Lower lobe of right lung (tissue), 2 donors: ENCODE measurements at regions not wholly inside any gene's neighbourhood (a gene's known extent, or its start where the extent isn't known, plus 50 kb on each side); places are given as distances from the start of the nearest gene placed in this dataset.
"Not testable (repeated sequence)": the region's sequence is repeated elsewhere in the genome, so short reads cannot be mapped to it uniquely, and the experiment has no call there.

Experiments used
- ATAC-seq, 2 donors: fragments of 200-7000 bp; cut with Tn5 transposase; one replicate each; pipeline ENCODE4 v1.9.1; 2020 to 2022; ENCODE audit warnings: mild to moderate bottlenecking in 2 of 2, moderate library complexity in 2 of 2
- DNase-seq: peaks from one replicate; pipeline ENCODE4 v3.0.0-alpha.2; 2020
- H3K27ac ChIP-seq: fragments of 200-600 bp; one replicate; pipeline ENCODE4 v1.8.0; 2022
- H3K27me3 ChIP-seq: fragments of 200-600 bp; one replicate; pipeline ENCODE4 v1.8.0; 2022; ENCODE audit warnings: low read depth
- H3K36me3 ChIP-seq: fragments of 200-600 bp; one replicate; pipeline ENCODE4 v1.8.0; 2022; ENCODE audit warnings: mild to moderate bottlenecking
- H3K4me1 ChIP-seq: fragments of 200-600 bp; one replicate; pipeline ENCODE4 v1.8.0; 2022
- H3K4me3 ChIP-seq: fragments of 200-600 bp; one replicate; pipeline ENCODE4 v1.8.0; 2022; ENCODE audit warnings: mild to moderate bottlenecking
- H3K9me3 ChIP-seq: fragments of 200-600 bp; one replicate; pipeline ENCODE4 v1.8.0; 2022
- intact Hi-C: fragments of 100-400 bp; cut with DNase I; formaldehyde crosslinking; loops from one replicate; pipeline ENCODE4 v1.11.0; 2022
- TF ChIP-seq, protein P1 (sequence below): fragments of 200-600 bp; IDR thresholded peaks from one replicate; pipeline ENCODE4 v1.8.0; 2022; ENCODE audit warnings: antibody characterized with exemption, mild to moderate bottlenecking
- donor health status: DM: no; HTN: yes; CAD: no; lungs with severe emphysema.

DNA sequence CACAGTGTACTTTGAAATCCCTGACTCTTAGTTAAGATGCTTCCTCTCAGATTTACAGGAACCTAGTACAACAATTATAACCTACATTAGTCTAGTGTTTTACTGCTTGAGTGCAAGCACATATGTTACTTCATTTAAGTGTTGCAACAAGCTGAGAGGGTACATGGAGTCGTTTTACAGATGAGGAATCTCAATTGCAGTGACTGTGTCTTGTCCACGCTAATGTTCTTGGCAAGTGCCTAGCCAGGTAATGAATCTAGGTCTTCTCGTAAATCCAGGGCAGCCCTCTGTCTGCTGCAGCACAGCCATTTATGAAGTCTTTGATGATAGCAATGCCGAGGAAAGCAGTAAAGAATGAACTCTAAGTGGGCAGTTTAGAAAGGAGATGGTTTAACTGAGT lies 384.4 kb upstream of the ARPP21 start:
- Histone ChIP-seq H3K36me3 (no peaks in the 10 kb centered on the region), H3K4me3 (no peak overlapping the region), H3K9me3 (no peaks in the 10 kb centered on the region), H3K27ac (no peak overlapping the region), H3K27me3 (no peaks in the 10 kb centered on the region), H3K4me1 (no peaks in the 10 kb centered on the region)
- TF ChIP-seq, protein P1, sequence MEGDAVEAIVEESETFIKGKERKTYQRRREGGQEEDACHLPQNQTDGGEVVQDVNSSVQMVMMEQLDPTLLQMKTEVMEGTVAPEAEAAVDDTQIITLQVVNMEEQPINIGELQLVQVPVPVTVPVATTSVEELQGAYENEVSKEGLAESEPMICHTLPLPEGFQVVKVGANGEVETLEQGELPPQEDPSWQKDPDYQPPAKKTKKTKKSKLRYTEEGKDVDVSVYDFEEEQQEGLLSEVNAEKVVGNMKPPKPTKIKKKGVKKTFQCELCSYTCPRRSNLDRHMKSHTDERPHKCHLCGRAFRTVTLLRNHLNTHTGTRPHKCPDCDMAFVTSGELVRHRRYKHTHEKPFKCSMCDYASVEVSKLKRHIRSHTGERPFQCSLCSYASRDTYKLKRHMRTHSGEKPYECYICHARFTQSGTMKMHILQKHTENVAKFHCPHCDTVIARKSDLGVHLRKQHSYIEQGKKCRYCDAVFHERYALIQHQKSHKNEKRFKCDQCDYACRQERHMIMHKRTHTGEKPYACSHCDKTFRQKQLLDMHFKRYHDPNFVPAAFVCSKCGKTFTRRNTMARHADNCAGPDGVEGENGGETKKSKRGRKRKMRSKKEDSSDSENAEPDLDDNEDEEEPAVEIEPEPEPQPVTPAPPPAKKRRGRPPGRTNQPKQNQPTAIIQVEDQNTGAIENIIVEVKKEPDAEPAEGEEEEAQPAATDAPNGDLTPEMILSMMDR = no peak
- no peak for DNase-seq
- no peak for ATAC-seq
- intact Hi-C loops = no loop called here

DNA sequence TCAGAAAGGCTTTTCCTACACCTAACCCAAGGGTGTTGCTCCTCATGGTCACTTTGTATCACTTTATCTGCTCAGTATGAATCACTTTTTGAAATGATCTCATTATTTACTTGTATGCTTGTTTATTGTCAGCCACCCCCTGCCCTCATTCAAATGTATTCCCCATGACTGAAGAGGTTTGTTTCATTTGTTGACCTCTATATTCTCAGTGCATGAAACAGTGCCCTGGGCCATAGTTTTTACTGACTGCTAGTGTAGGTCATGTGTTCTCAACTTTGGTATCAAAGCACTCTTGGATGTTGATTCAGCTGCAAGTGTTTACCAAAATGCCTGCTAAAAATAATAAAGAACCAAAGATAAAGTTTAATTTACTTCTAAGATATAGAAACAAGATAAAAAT lies 381.7 kb upstream of the ARPP21 start:
- no peak overlapping the region for H3K27ac ChIP-seq
- no peaks in the 10 kb centered on the region for H3K4me1 ChIP-seq
- ATAC-seq (no peak), DNase-seq (no peak)
- intact Hi-C loops = no loop called here
- no peak overlapping the region for H3K4me3 ChIP-seq
- TF ChIP-seq, protein P1 = no peak
- no peaks in the 10 kb centered on the region for H3K36me3 ChIP-seq
- no peaks in the 10 kb centered on the region for H3K9me3 ChIP-seq
- no peaks in the 10 kb centered on the region for H3K27me3 ChIP-seq

DNA sequence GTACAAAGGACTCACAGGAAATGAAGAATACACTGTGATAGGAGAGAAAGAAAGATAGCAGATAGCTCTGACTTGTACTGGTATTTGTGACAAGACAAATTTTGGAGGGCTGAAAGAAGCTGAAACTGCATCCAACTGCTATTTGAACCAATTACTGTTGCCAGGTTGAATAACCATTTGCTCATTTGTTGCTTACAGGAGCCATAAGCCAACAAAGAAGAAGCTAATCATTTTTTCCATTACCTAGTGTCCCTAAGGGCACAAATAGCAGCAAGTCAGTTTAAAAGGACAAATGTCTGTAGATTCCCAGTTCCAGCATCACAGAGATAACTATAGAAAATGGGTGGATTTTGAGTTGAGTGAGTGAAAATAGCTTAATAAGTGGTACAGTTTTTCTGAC lies 376.9 kb upstream of the ARPP21 start:
- H3K4me1 ChIP-seq = no peaks in the 10 kb centered on the region
- no peaks in the 10 kb centered on the region for H3K9me3 ChIP-seq
- intact Hi-C loops = no loop called here
- DNase-seq = no peak
- no peaks in the 10 kb centered on the region for H3K36me3 ChIP-seq
- no peak for ATAC-seq
- H3K27ac ChIP-seq = no peak overlapping the region
- H3K4me3 ChIP-seq = no peak overlapping the region
- TF ChIP-seq, protein P1 = no peak
- no peaks in the 10 kb centered on the region for H3K27me3 ChIP-seq

DNA sequence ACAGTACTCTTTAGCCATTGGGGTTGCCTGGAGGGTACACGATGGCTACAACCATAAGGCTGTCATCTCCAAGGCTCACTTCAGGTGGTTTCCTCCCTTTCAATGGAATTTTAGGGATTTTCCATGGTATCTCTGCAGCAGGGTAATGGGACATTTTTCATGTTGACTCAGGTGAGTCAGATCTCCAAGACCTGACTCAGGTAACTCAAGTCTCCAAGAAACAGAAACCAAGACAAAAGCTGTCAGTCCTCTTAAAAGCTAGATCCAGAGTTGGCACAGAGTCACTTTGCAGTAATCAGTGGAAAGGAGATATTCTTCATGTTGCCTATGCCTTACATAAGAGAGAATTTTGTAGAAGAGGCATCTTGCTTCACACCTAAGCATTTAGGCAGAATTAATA lies 375.8 kb upstream of the ARPP21 start:
- ATAC-seq = no peak
- TF ChIP-seq, protein P1 = no peak

DNA sequence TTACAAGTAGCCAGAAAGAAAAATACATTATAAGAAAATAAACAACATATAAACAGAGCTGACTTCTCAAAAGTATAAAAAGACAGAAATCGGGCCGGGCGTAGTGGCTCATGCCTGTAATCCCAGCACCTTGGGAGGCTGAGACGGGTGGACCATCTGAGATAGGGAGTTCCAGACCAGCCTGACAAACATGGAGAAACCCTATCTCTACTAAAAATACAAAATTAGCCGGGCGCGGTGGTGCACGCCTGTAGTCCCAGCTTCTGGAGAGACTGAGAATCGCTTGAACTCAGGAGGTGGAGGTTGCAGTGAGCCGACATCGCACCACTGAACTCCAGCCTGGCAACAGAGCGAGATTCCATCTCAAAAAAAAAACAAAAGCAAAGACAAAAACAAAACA lies 373.3 kb upstream of the ARPP21 start:
- DNase-seq, H3K27ac ChIP-seq, ATAC-seq, H3K36me3 ChIP-seq, intact Hi-C loops, H3K4me3 ChIP-seq, H3K27me3 ChIP-seq, H3K9me3 ChIP-seq, H3K4me1 ChIP-seq: not testable (repeated sequence)

More for the DNA sequence above, 375.8 kb upstream of the ARPP21 start:
- Histone ChIP-seq H3K27me3 (no peaks in the 10 kb centered on the region), H3K27ac (no peak overlapping the region), H3K4me1 (no peaks in the 10 kb centered on the region), H3K9me3 (no peaks in the 10 kb centered on the region), H3K4me3 (no peak overlapping the region), H3K36me3 (no peaks in the 10 kb centered on the region)
- no peak for DNase-seq
- intact Hi-C loops = no loop called here

DNA sequence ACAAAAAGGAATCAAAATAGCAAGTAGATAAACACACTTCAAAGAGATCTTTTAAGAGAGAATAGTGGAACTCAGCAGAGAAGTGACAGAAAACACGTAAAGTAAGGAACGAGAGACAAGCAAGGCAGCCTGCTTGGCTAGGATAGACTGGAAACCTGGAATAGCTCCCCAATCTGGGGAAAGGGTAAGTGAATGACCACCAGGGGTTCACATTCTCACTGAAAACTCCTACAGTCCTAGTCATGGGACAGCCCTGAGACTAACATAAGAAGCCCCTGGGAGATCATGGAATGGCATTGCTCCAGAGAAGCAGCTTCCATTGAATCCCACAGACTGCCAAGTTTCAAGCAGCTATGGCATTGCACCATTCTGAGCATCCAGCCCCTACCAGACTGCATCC lies 363.6 kb upstream of the ARPP21 start:
- DNase-seq = no peak
- no peak for ATAC-seq
- Histone ChIP-seq H3K27ac (no peak overlapping the region), H3K4me1 (no peaks in the 10 kb centered on the region), H3K36me3 (no peaks in the 10 kb centered on the region), H3K27me3 (no peaks in the 10 kb centered on the region), H3K9me3 (no peaks in the 10 kb centered on the region), H3K4me3 (no peak overlapping the region)
- intact Hi-C loops = no loop called here
- TF ChIP-seq, protein P1 = no peak
